GM12874 (cell line): ENCODE measurements at regions not wholly inside any gene's neighbourhood (a gene's known extent, or its start where the extent isn't known, plus 50 kb on each side); places are given as distances from the start of the nearest gene placed in this dataset.

Experiments
- CTCF ChIP-seq: IDR thresholded peaks from 2 replicates; pipeline ENCODE4 v1.5.1; 2011; ENCODE audit warnings: low read depth, mild to moderate bottlenecking, control low read depth, low read length, moderate library complexity; ENCODE audit not compliant: insufficient read depth

GRCh38 chr2:9149388-9149660 is 57.3 kb upstream of the ASAP2 start:
- TF ChIP-seq CTCF, result no peak

- TF ChIP-seq CTCF, result no peak
Observed at GRCh38 chr2:9146646-9147045, 60.0 kb upstream of the ASAP2 start.

- no peak for TF ChIP-seq CTCF
Observed at GRCh38 chr2:9145752-9146430, 60.7 kb upstream of the ASAP2 start.

- no peak for TF ChIP-seq CTCF
Observed at GRCh38 chr2:9145109-9145751, 61.4 kb upstream of the ASAP2 start.

- no peak for TF ChIP-seq CTCF
Observed at GRCh38 chr2:9144617-9145016, 62.0 kb upstream of the ASAP2 start.

GRCh38 chr2:9144046-9144445 is 62.6 kb upstream of the ASAP2 start:
- TF ChIP-seq CTCF, result no peak

GRCh38 chr2:9143264-9143815 is 63.3 kb upstream of the ASAP2 start:
- no peak for TF ChIP-seq CTCF
